CD4-positive, alpha-beta T cell (primary cell): ENCODE measurements at regions not wholly inside any gene's neighbourhood (a gene's known extent, or its start where the extent isn't known, plus 50 kb on each side); places are given as distances from the start of the nearest gene placed in this dataset.

Experiments used
- ATAC-seq: fragments of 200-7000 bp; cut with Tn5 transposase; one replicate; pipeline ENCODE4 v1.10.0; 2022; ENCODE audit warnings: mild to moderate bottlenecking; ENCODE audit not compliant: poor library complexity
- CTCF ChIA-PET: fragments of 350-600 bp; sonication (Branson Sonifier 250); formaldehyde crosslinking; loops from one replicate; lab custom pipeline; 2021; ENCODE audit warnings: antibody characterized with exemption, inconsistent platforms; lab: Charles Lee
- POLR2A ChIA-PET: fragments of 350-600 bp; sonication (Branson Sonifier 250); formaldehyde crosslinking; loops from one replicate; lab custom pipeline; 2021; ENCODE audit warnings: antibody characterized with exemption, inconsistent platforms; lab: Charles Lee
- DNase-seq, 14 experiments: peaks; one replicate each; pipeline ENCODE4 v3.0.0-alpha.2; 2013 to 2020; ENCODE audit warnings: mixed read lengths in 2 of 14
- H3K27ac ChIP-seq, 2 donors: one replicate each; pipeline versions ENCODE4 v1.5.1 to v1.7.0; 2013; ENCODE audit warnings: low read length in 2 of 2, low read depth in 1 of 2, mild to moderate bottlenecking in 1 of 2
- H3K27me3 ChIP-seq, 2 experiments: 1 replicate in 1 of 2; 2 replicates in 1 of 2; pipeline versions ENCODE4 v1.6.1 to v1.7.0; 2013; ENCODE audit warnings: low read length in 2 of 2, control low read depth in 1 of 2, mild to moderate bottlenecking in 1 of 2, moderate library complexity in 1 of 2; ENCODE audit not compliant: insufficient read depth in 2 of 2, control insufficient read depth in 1 of 2
- H3K36me3 ChIP-seq: one replicate; pipeline ENCODE4 v1.6.1; 2013; ENCODE audit warnings: low read length, control low read depth; ENCODE audit not compliant: insufficient read depth
- H3K4me1 ChIP-seq: one replicate; pipeline ENCODE4 v1.6.1; 2013; ENCODE audit warnings: low read length, control low read depth; ENCODE audit not compliant: insufficient read depth
- H3K4me3 ChIP-seq: one replicate; pipeline ENCODE4 v1.5.1; 2013; ENCODE audit warnings: mild to moderate bottlenecking, low read length, moderate library complexity
- H3K9me3 ChIP-seq, 2 experiments: 1 replicate in 1 of 2; 2 replicates in 1 of 2; pipeline versions ENCODE4 v1.6.1 to v1.7.0; 2013; ENCODE audit warnings: low read length in 2 of 2, mild to moderate bottlenecking in 2 of 2, control low read depth in 1 of 2, moderate library complexity in 1 of 2; ENCODE audit not compliant: control insufficient read depth in 1 of 2, insufficient read depth in 1 of 2
- H3K27ac Mint-ChIP-seq: one replicate; pipeline ENCODE4 v1.8.0; 2020; ENCODE audit warnings: mixed read lengths
- H3K27me3 Mint-ChIP-seq: one replicate; pipeline ENCODE4 v1.8.0; 2021; ENCODE audit warnings: mixed read lengths
- H3K36me3 Mint-ChIP-seq: one replicate; pipeline ENCODE4 v1.8.0; 2021; ENCODE audit warnings: low read depth, mixed read lengths
- H3K4me1 Mint-ChIP-seq: one replicate; pipeline ENCODE4 v1.8.0; 2021; ENCODE audit warnings: low read depth, mixed read lengths
- H3K4me3 Mint-ChIP-seq: one replicate; pipeline ENCODE4 v1.8.0; 2020; ENCODE audit warnings: mild to moderate bottlenecking, mixed read lengths
- H3K9me3 Mint-ChIP-seq: one replicate; pipeline ENCODE4 v1.8.0; 2020; ENCODE audit warnings: mixed read lengths
- CTCF ChIP-seq: fragments of 200-600 bp; IDR thresholded peaks from one replicate; pipeline ENCODE4 v1.8.0; 2022; ENCODE audit warnings: antibody characterized with exemption, mild to moderate bottlenecking
- intact Hi-C, 2 experiments: fragments of 100-400 bp; cut with DNase I in 1 of 2; cut with micrococcal nuclease in 1 of 2; formaldehyde crosslinking; loops; one replicate each; pipeline versions ENCODE4 v1.15.1 to v1.9.0; 2023 to 2025; cut with DNase I, micrococcal nuclease

- ChIA-PET CTCF (no interaction called here), POLR2A (no interaction called here)
- H3K4me1 ChIP-seq: no peaks in the 10 kb centered on the region
- Mint-ChIP-seq H3K27me3 (peaks cover 7% of the 10 kb centered on the region), H3K9me3 (no peaks in the 10 kb centered on the region), H3K4me1 (no peaks in the 10 kb centered on the region), H3K36me3 (no peaks in the 10 kb centered on the region), H3K4me3 (no peak overlapping the region), H3K27ac (no peak overlapping the region)
- DNase-seq (no peak), ATAC-seq (no peak)
- H3K4me3 ChIP-seq: no peak overlapping the region
- H3K9me3 ChIP-seq: no peaks in the 10 kb centered on the region
- intact Hi-C loops: no loop called here
- no peak for TF ChIP-seq CTCF
- no peaks in the 10 kb centered on the region for H3K36me3 ChIP-seq
- no peaks in the 10 kb centered on the region for H3K27me3 ChIP-seq
- H3K27ac ChIP-seq: no peak overlapping the region
Observed at GRCh38 chr5:163619273-163619934, 114.0 kb downstream of the MAT2B start.

GRCh38 chr5:163619951-163620350 lies 114.5 kb downstream of the MAT2B start:
- Mint-ChIP-seq H3K36me3 (no peaks in the 10 kb centered on the region), H3K4me3 (no peak overlapping the region), H3K9me3 (no peaks in the 10 kb centered on the region), H3K4me1 (no peaks in the 10 kb centered on the region), H3K27me3 (peaks cover 7% of the 10 kb centered on the region), H3K27ac (no peak overlapping the region)
- no peaks in the 10 kb centered on the region for H3K4me1 ChIP-seq
- intact Hi-C loops: no loop called here
- TF ChIP-seq CTCF: no peak
- DNase-seq: no peak
- POLR2A ChIA-PET: no interaction called here
- no peak overlapping the region for H3K27ac ChIP-seq
- ATAC-seq: no peak
- H3K27me3 ChIP-seq: no peaks in the 10 kb centered on the region
- no peaks in the 10 kb centered on the region for H3K36me3 ChIP-seq
- H3K9me3 ChIP-seq: no peaks in the 10 kb centered on the region
- CTCF ChIA-PET: no interaction called here
- no peak overlapping the region for H3K4me3 ChIP-seq

- Histone ChIP-seq H3K36me3 (no peaks in the 10 kb centered on the region), H3K27ac (no peak overlapping the region), H3K4me3 (no peak overlapping the region), H3K9me3 (no peaks in the 10 kb centered on the region), H3K27me3 (no peaks in the 10 kb centered on the region), H3K4me1 (no peaks in the 10 kb centered on the region)
- Mint-ChIP-seq H3K9me3 (no peaks in the 10 kb centered on the region), H3K36me3 (no peaks in the 10 kb centered on the region), H3K27me3 (no peaks in the 10 kb centered on the region), H3K4me3 (no peak overlapping the region), H3K27ac (no peak overlapping the region), H3K4me1 (no peaks in the 10 kb centered on the region)
- TF ChIP-seq CTCF: no peak
- CTCF ChIA-PET: no interaction called here
- intact Hi-C loops: no loop called here
- POLR2A ChIA-PET: no interaction called here
- DNase-seq: no peak
- no peak for ATAC-seq
Observed at GRCh38 chr5:163622799-163623198, 117.4 kb downstream of the MAT2B start.
